ENCODE measurements at regions not wholly inside any gene's neighbourhood (a gene's known extent, or its start where the extent isn't known, plus 50 kb on each side); places are given as distances from the start of the nearest gene placed in this dataset.

- Histone ChIP-seq H3K4me2 (ENCODE audit: low read depth, low read length, poor library complexity, severe bottlenecking) (no peak overlapping the region), H2AFZ (ENCODE audit: low read depth, low read length, severe bottlenecking) (no peak overlapping the region), H4K20me1 (ENCODE audit: low read depth, low read length) (no peaks in the 10 kb centered on the region), H3F3A (ENCODE audit: insufficient read depth) (no peaks in the 10 kb centered on the region), H3K9me3 (ENCODE audit: insufficient read depth, low read length) (no peaks in the 10 kb centered on the region), H3K79me2 (ENCODE audit: insufficient read depth, low read length) (no peaks in the 10 kb centered on the region), H3K9me2 (replicated peaks; ENCODE audit: insufficient read depth, low read length) (no peaks in the 10 kb centered on the region; the same call in 1 of the 2 replicates), H3K27ac (ENCODE audit: low read depth, low read length) (no peak overlapping the region), H3K9ac (ENCODE audit: low read length) (no peak overlapping the region), H3K27me3 (ENCODE audit: low read length) (no peaks in the 10 kb centered on the region), H3K36me3 (ENCODE audit: low read length) (no peaks in the 10 kb centered on the region), H3K4me3 (ENCODE audit: insufficient read depth, low read length, poor library complexity, severe bottlenecking) (no peak overlapping the region)
- no peak for TF ChIP-seq EZH2phosphoT487 (conservative IDR thresholded peaks at IDR 0.05; ENCODE audit: low read length)
- TF ChIP-seq CTCF (IDR thresholded peaks at IDR 0.05; ENCODE audit: insufficient read depth, low read length, poor library complexity, severe bottlenecking): no peak
These were observed 305.2 kb upstream of the SEMA6D start for GRCh38 chr15:47412136-47412535.

GRCh38 chr15:47412802-47413201, 304.5 kb upstream of the SEMA6D start:
- no peak overlapping the region for H3K27ac ChIP-seq (ENCODE audit: low read depth, low read length)
- no peaks in the 10 kb centered on the region for H3K79me2 ChIP-seq (ENCODE audit: insufficient read depth, low read length)
- no peaks in the 10 kb centered on the region for H3F3A ChIP-seq (ENCODE audit: insufficient read depth)
- H2AFZ ChIP-seq (ENCODE audit: low read depth, low read length, severe bottlenecking): no peak overlapping the region
- H3K4me2 ChIP-seq (ENCODE audit: low read depth, low read length, poor library complexity, severe bottlenecking): no peak overlapping the region
- no peaks in the 10 kb centered on the region for H3K9me3 ChIP-seq (ENCODE audit: insufficient read depth, low read length)
- no peak overlapping the region for H3K9ac ChIP-seq (ENCODE audit: low read length)
- no peaks in the 10 kb centered on the region for H3K36me3 ChIP-seq (ENCODE audit: low read length)
- no peak for TF ChIP-seq CTCF (IDR thresholded peaks at IDR 0.05; ENCODE audit: insufficient read depth, low read length, poor library complexity, severe bottlenecking)
- TF ChIP-seq EZH2phosphoT487 (conservative IDR thresholded peaks at IDR 0.05; ENCODE audit: low read length): no peak
- no peaks in the 10 kb centered on the region; the same call in 1 of the 2 replicates for H3K9me2 ChIP-seq (replicated peaks; ENCODE audit: insufficient read depth, low read length)
- no peaks in the 10 kb centered on the region for H4K20me1 ChIP-seq (ENCODE audit: low read depth, low read length)
- no peaks in the 10 kb centered on the region for H3K27me3 ChIP-seq (ENCODE audit: low read length)
- no peak overlapping the region for H3K4me3 ChIP-seq (ENCODE audit: insufficient read depth, low read length, poor library complexity, severe bottlenecking)

- TF ChIP-seq EZH2phosphoT487 (conservative IDR thresholded peaks at IDR 0.05; ENCODE audit: low read length) (no peak), CTCF (IDR thresholded peaks at IDR 0.05; ENCODE audit: insufficient read depth, low read length, poor library complexity, severe bottlenecking) (no peak)
- Histone ChIP-seq H3K27me3 (ENCODE audit: low read length) (no peaks in the 10 kb centered on the region), H3K4me2 (ENCODE audit: low read depth, low read length, poor library complexity, severe bottlenecking) (no peak overlapping the region), H2AFZ (ENCODE audit: low read depth, low read length, severe bottlenecking) (no peak overlapping the region), H3K36me3 (ENCODE audit: low read length) (no peaks in the 10 kb centered on the region), H3K27ac (ENCODE audit: low read depth, low read length) (no peak overlapping the region), H3K9me3 (ENCODE audit: insufficient read depth, low read length) (no peaks in the 10 kb centered on the region), H3F3A (ENCODE audit: insufficient read depth) (no peaks in the 10 kb centered on the region), H4K20me1 (ENCODE audit: low read depth, low read length) (no peaks in the 10 kb centered on the region), H3K9ac (ENCODE audit: low read length) (no peak overlapping the region), H3K79me2 (ENCODE audit: insufficient read depth, low read length) (no peaks in the 10 kb centered on the region), H3K9me2 (replicated peaks; ENCODE audit: insufficient read depth, low read length) (no peaks in the 10 kb centered on the region; the same call in 1 of the 2 replicates), H3K4me3 (ENCODE audit: insufficient read depth, low read length, poor library complexity, severe bottlenecking) (no peak overlapping the region)
These were observed 303.1 kb upstream of the SEMA6D start for GRCh38 chr15:47414207-47414606.

All from SU-DHL-6 (cell line).